B cell (primary cell): ENCODE measurements at regions not wholly inside any gene's neighbourhood (a gene's known extent, or its start where the extent isn't known, plus 50 kb on each side); places are given as distances from the start of the nearest gene placed in this dataset.

Experiments used
- CTCF ChIP-seq: fragments of 200-600 bp; IDR thresholded peaks from one replicate; pipeline ENCODE4 v1.8.0; 2022; ENCODE audit warnings: antibody characterized with exemption, mild to moderate bottlenecking
- EZH2 ChIP-seq: IDR thresholded peaks from 2 replicates; pipeline ENCODE4 v1.6.1; 2012; ENCODE audit warnings: borderline replicate concordance, low read depth, mild to moderate bottlenecking, moderate library complexity, low read length; ENCODE audit not compliant: insufficient read depth, poor library complexity, severe bottlenecking

GRCh38 chr3:193190146-193190786 lies 50.8 kb upstream of the PLAAT1 start:
- no peak for TF ChIP-seq CTCF
- no peak for TF ChIP-seq EZH2
